HG02623 (cell line): ENCODE measurements at regions not wholly inside any gene's neighbourhood (a gene's known extent, or its start where the extent isn't known, plus 50 kb on each side); places are given as distances from the start of the nearest gene placed in this dataset.

ENCODE experiments used
- ATAC-seq: cut with Tn5 transposase; IDR thresholded peaks from one replicate; pipeline ENCODE4 v1.9.1; 2021; ENCODE audit warnings: moderate library complexity; ENCODE audit not compliant: unreplicated experiment

DNA sequence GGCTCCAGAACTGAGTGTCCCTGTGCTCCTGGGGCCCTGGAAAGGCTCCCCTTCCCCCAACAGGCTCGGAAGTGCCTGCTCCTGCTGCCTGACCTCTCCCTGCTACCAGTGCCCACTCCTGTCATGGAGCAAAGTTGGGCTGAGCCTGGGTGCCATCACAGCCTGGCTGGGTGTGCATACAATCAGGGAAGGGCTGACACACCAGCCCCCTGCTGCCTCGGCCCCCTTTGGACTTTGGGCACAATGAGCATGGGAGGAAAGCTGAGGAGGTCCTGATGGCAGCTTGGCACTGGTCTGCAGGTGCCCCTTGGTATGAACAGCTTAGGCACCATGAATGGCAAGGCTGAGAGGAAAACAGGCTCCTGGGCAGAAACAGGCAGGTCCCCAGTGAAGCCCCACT is 405.0 kb downstream of the PID1 start:
- ATAC-seq, result no peak

DNA sequence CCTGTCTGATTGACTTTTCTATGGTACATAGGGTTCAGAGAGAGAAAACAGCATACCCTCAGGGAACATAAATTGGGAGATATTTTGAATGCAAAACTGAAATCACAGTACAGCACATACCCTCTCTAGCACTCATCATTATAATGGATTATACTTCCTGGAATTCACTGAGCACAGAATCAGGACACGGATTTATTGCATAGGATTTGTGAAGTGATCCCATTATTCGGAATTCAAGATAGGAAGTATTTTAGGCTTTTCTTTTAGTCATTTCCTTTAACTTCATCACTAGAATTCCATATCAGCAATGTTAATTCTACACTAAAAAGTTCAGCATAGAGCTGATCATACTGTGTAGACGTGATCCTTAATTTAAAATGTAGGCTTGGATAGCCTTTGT is 407.0 kb downstream of the PID1 start:
- ATAC-seq, result no peak

DNA sequence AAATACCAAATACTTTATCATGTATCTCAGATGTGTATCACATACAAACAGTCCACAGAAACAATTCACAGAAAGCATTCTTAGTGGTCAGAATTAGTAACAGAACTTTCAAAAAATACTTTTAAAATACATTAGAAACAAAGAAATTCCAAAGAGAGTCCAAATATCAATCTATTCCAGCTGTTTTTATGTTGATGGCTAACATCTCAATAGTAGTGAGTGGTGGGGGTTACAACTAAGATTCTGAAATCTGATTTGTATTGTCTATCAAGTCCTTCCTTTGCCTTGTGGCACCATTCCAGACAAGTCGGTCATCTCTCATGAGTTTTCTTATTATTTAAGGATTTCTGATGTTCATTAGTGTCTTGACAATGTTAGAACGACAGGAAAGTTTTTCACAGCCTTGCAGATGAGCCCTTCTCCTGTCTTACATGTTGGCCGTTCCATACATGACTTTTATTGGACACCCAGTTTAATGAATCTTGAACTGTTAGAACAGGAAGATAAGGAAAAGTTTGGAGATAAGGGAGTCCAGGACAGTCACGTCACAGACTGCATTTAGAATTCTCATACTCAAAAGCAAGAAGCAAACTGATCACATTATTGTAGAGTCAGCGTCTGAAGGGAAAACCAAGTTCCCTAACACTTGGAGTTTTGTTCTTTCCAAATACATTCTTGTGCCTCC is 410.3 kb downstream of the PID1 start:
- no peak for ATAC-seq

DNA sequence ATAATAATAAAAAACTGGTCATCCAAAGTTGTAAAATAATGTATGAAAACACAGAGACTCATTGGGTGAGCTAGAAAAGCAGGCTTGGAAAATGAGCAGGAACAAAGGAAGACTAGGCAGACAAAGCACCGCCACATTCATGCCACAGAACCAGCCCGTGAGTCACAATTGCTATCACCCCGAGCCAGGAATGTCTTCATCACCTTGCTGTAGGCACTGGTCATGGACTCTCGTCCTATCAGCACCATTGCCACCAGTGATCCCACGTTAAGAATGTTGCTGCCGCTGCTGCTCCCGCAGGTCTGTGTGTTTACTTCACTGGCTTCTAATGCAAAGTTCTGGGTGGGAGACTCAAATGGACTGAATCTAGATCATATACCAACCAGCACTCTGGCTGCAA is 417.9 kb downstream of the PID1 start:
- ATAC-seq, result no peak

GRCh38 chr2:228848638-228849037 is 422.4 kb downstream of the PID1 start:
- ATAC-seq, result no peak

DNA sequence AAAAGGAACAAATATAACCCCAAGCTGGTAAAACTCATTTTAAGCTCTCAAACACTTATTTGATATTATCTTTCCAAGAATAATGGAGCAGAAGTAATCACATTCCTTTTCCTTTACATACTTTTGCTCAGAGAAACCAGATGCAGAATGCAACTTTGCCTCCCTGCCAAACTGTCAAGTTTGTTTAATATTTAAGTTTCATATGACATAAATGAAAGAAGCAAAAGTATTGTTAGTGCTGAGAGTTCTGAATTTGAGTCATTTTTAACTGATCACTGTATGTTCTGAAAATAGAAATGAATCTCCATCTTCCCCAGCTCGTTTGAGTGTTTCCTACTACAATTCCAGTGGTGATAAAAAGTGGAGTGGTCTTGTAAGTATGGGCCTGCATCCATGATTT is 423.4 kb downstream of the PID1 start:
- ATAC-seq, result no peak

DNA sequence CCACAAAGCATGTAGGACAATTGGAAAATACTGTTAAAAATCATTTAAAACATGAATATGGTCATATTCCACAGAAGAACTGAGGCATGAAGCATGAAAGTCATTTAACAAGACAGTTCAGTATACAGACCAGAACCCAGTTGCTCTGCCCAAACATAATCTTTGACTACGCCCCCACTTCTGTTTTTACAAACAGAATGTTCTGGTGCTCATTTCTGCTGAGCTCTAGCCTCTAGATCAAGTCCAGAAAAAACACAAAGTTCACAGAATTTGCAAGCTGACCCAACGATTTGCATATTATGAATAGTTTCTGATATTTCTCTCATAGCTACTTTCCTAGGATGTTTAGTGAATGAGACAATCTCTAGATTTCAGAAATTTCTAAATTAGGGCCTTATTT is 424.9 kb downstream of the PID1 start:
- ATAC-seq, result no peak

- no peak for ATAC-seq
These were observed 425.7 kb downstream of the PID1 start for GRCh38 chr2:228845162-228845925.

- no peak for ATAC-seq
These were observed 429.2 kb downstream of the PID1 start for GRCh38 chr2:228841877-228842276.

GRCh38 chr2:228841475-228841874 is 429.6 kb downstream of the PID1 start:
- no peak for ATAC-seq

GRCh38 chr2:228840743-228841114 is 430.4 kb downstream of the PID1 start:
- no peak for ATAC-seq

DNA sequence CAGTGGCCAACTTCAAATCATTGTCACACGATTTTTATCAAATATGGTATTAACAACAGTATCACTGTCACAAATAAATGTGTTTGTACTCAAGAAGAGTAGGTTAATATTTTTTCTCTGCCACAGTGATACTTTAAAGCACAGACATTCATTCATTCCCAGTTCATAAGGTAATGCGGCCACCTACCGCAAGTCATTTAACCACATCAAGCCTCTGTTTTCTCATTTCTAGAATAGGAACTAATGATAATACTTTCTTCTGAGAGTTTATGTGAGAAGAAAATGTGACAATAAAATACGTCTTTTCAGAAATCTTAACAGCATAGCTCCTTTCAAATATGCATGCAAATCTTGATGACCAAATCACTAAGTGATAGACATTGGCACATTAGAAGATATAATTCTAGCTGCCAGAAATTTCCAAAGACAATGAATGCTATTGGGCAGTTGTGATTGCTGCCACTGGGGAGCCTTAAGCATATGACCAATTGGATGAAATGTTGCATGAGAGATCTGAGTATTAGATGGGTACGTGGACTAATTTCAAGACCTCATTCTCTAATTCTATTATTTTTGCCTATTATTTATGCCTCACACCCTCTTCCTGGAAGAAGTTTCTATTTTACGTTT is 430.9 kb downstream of the PID1 start:
- ATAC-seq, result no peak

DNA sequence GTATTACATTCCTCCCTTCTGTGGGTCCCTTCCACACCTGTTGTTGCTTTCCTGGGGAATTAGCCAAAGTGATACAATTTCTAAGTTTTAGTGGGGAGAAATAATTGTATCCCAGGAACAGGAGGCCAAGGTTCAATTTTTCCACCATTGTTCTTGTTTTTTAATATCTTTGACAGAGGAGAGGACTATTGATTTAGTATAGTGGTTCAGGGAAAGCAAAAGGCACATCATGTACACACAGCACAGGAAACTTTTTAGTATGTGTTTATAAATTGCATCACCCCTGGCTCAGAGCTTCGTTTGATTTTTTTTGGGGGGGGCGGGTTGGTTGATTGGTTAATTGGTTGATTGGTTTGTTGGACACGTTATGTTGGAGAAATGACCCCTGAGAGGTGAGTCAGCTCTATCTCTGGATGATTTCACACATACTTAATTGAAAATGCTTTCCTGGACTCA is 431.6 kb downstream of the PID1 start:
- no peak for ATAC-seq

DNA sequence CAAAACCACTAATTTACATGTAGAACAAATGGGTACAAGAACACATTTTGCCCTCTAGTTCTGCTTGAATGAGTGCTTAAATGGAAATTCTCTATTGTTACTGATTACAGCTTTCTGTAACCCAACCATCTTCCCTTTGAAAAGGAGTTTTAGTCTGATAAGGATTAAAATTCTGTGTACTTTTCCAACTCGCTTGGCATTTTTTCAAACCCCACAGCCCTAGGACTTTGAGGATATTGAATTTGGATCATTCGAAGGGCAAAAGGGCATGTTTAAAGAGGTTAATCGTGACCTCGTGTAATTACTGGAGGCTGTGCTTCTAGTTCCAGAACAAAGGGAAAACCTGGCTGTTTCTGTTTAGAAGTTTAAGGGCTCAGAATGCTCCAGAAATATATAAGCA is 432.3 kb downstream of the PID1 start:
- no peak for ATAC-seq

GRCh38 chr2:228828397-228828796 is 442.7 kb downstream of the PID1 start:
- no peak for ATAC-seq

- no peak for ATAC-seq
These were observed 443.9 kb downstream of the PID1 start for GRCh38 chr2:228827056-228827700.

- ATAC-seq, result no peak
These were observed 451.4 kb downstream of the PID1 start for GRCh38 chr2:228819701-228820100.

DNA sequence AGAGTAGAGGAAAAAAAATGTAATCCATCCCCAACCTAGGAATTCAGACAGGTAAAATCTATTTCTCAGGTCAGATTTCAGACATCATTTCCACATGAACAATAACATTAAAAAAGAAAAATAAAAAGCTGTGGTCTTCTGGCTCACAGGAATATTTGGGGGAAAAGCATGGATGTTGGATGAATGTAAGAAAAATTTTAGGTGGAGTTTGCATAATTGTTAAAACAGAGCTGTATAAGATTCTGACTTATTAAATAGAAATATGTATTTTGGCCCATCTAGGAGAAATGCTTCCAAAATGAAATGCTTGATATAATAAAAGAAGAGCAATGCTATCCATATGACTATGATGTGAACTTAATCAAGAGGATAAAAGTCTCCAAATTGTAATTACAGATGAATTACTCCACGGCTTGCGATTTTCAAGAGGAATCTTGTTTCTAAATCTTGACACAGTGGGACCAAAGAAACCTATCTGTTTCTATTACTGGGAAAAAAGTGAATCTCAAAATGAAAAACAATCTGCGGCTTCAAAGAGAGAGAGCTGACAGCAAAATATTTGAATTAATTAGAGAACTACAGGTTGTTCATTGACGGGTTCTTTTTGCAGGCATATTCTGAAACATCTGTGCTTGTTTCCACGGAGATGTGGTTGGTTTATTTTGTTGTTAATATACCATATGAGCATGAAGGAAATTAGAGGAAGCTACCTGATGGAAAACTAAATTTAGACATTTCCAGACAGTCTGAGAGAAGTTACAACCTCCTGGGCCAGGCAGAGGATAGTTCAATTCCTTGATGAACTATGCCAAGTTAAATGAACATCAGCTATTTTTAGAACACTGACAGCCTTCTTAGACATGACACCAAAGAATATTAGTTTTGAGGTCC is 468.7 kb downstream of the PID1 start:
- no peak for ATAC-seq

DNA sequence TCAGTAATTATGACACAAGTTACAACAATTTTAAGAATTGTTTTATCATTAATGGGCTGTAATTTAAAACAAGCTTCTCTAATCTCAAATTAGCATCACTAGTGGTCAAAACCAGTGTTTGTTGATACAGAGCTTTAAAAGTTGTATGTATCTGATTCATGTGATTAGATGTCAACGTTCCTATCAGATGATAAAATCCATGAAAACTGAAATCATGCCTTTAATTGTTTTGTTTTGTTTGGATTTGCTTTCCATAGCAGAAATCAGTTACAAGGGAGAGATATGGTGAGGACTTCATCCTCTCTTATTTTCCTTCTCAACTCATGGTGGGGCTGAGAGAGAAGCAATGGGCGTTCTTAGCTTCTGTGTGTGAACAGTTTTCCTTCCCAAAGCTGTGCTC is 469.6 kb downstream of the PID1 start:
- ATAC-seq, result no peak

- ATAC-seq, result no peak
These were observed 471.9 kb downstream of the PID1 start for GRCh38 chr2:228799208-228799588.
